AG10803 (cell line): ENCODE measurements at regions not wholly inside any gene's neighbourhood (a gene's known extent, or its start where the extent isn't known, plus 50 kb on each side); places are given as distances from the start of the nearest gene placed in this dataset.

ENCODE experiments used
- DNase-seq: peaks from one replicate; pipeline ENCODE4 v3.0.0; 2010; ENCODE audit warnings: low read depth
- H3K4me3 ChIP-seq: 2 replicates; pipeline ENCODE4 v1.5.1; 2011; ENCODE audit warnings: mild to moderate bottlenecking, low read length, control low read depth
- CTCF ChIP-seq: conservative IDR thresholded peaks from 2 replicates; pipeline ENCODE4 v1.5.1; 2011; ENCODE audit warnings: mild to moderate bottlenecking, low read length, control low read depth, inconsistent platforms

GRCh38 chr10:24793648-24794379 lies 70.1 kb upstream of the ARHGAP21 start:
- peak; percentile 43 for DNase-seq
- no peak for TF ChIP-seq CTCF
- H3K4me3 ChIP-seq, result no peak overlapping the region

GRCh38 chr10:24792638-24793037 lies 69.0 kb upstream of the ARHGAP21 start:
- H3K4me3 ChIP-seq, result no peak overlapping the region
- TF ChIP-seq CTCF, result no peak
- DNase-seq, result peak; percentile 17

- no peak for DNase-seq
- H3K4me3 ChIP-seq, result no peak overlapping the region
- TF ChIP-seq CTCF, result no peak
These were observed 67.5 kb upstream of the ARHGAP21 start for GRCh38 chr10:24791084-24791726.

- DNase-seq, result no peak
- no peak overlapping the region for H3K4me3 ChIP-seq
- TF ChIP-seq CTCF, result no peak
These were observed 66.9 kb upstream of the ARHGAP21 start for GRCh38 chr10:24790599-24790998.

GRCh38 chr10:24790073-24790472 lies 66.4 kb upstream of the ARHGAP21 start:
- no peak overlapping the region for H3K4me3 ChIP-seq
- TF ChIP-seq CTCF, result no peak
- no peak for DNase-seq

- DNase-seq, result no peak
- no peak overlapping the region for H3K4me3 ChIP-seq
- TF ChIP-seq CTCF, result no peak
These were observed 61.2 kb upstream of the ARHGAP21 start for GRCh38 chr10:24784923-24785322.

- TF ChIP-seq CTCF, result no peak
- no peak for DNase-seq
- no peak overlapping the region for H3K4me3 ChIP-seq
These were observed 60.4 kb upstream of the ARHGAP21 start for GRCh38 chr10:24784061-24784460.
